ENCODE measurements at regions not wholly inside any gene's neighbourhood (a gene's known extent, or its start where the extent isn't known, plus 50 kb on each side); places are given as distances from the start of the nearest gene placed in this dataset.

GRCh38 chr15:98174841-98175240 lies 214.3 kb downstream of the ARRDC4 start:
- no peaks in the 10 kb centered on the region for H3K4me1 ChIP-seq (ENCODE audit: insufficient read depth, low read length)
- Mint-ChIP-seq H3K36me3 (ENCODE audit: low read depth, unreplicated experiment) (no peaks in the 10 kb centered on the region), H3K27me3 (ENCODE audit: low read depth, unreplicated experiment) (peaks cover 18% of the 10 kb centered on the region), H3K9me3 (ENCODE audit: unreplicated experiment) (no peaks in the 10 kb centered on the region), H3K4me1 (ENCODE audit: low read depth, unreplicated experiment) (no peaks in the 10 kb centered on the region), H3K4me3 (ENCODE audit: unreplicated experiment) (no peak overlapping the region), H3K27ac (ENCODE audit: unreplicated experiment) (no peak overlapping the region)
- H3K4me3 ChIP-seq (ENCODE audit: insufficient read depth, low read depth, low read length): no peak overlapping the region
- H4K20me1 ChIP-seq (ENCODE audit: insufficient read depth, low read length): no peaks in the 10 kb centered on the region
- no peak overlapping the region for H3K9ac ChIP-seq (ENCODE audit: low read length)
- TF ChIP-seq CTCF (IDR thresholded peaks at IDR 0.05; ENCODE audit: insufficient read depth, low read depth, low read length) (no peak), EZH2 (IDR thresholded peaks at IDR 0.05; ENCODE audit: insufficient read depth, low read length) (no peak)
- peaks cover 2% of the 10 kb centered on the region for H3K27me3 ChIP-seq (ENCODE audit: insufficient read depth, low read length)
- no peaks in the 10 kb centered on the region for H3K9me3 ChIP-seq (ENCODE audit: insufficient read depth, low read depth, low read length)
- H3K27ac ChIP-seq (ENCODE audit: low read depth, low read length): no peak overlapping the region
- H2AFZ ChIP-seq (ENCODE audit: low read depth, low read length): no peak overlapping the region
- H3K79me2 ChIP-seq (ENCODE audit: insufficient read depth, low read length): no peaks in the 10 kb centered on the region
- H3K36me3 ChIP-seq (ENCODE audit: insufficient read depth, low read length): no peaks in the 10 kb centered on the region
- no peak overlapping the region for H3K4me2 ChIP-seq (ENCODE audit: low read length)
- FAIRE-seq: no peak
- DNase-seq (ENCODE audit: low read depth): no peak

GRCh38 chr15:98177966-98178592 lies 217.6 kb downstream of the ARRDC4 start:
- Histone ChIP-seq H3K36me3 (ENCODE audit: insufficient read depth, low read length) (no peaks in the 10 kb centered on the region), H3K79me2 (ENCODE audit: insufficient read depth, low read length) (no peaks in the 10 kb centered on the region), H3K9ac (ENCODE audit: low read length) (no peak overlapping the region), H3K27me3 (ENCODE audit: insufficient read depth, low read length) (peaks cover 2% of the 10 kb centered on the region), H3K4me3 (ENCODE audit: insufficient read depth, low read depth, low read length) (no peak overlapping the region), H3K4me2 (ENCODE audit: low read length) (no peak overlapping the region), H4K20me1 (ENCODE audit: insufficient read depth, low read length) (no peaks in the 10 kb centered on the region), H2AFZ (ENCODE audit: low read depth, low read length) (no peak overlapping the region), H3K27ac (ENCODE audit: low read depth, low read length) (no peak overlapping the region), H3K4me1 (ENCODE audit: insufficient read depth, low read length) (no peaks in the 10 kb centered on the region), H3K9me3 (ENCODE audit: insufficient read depth, low read depth, low read length) (no peaks in the 10 kb centered on the region)
- no peaks in the 10 kb centered on the region for H3K36me3 Mint-ChIP-seq (ENCODE audit: low read depth, unreplicated experiment)
- TF ChIP-seq EZH2 (IDR thresholded peaks at IDR 0.05; ENCODE audit: insufficient read depth, low read length): no peak
- peak; percentile 90 for TF ChIP-seq CTCF (IDR thresholded peaks at IDR 0.05; ENCODE audit: insufficient read depth, low read depth, low read length)
- no peak overlapping the region for H3K4me3 Mint-ChIP-seq (ENCODE audit: unreplicated experiment)
- H3K9me3 Mint-ChIP-seq (ENCODE audit: unreplicated experiment): no peaks in the 10 kb centered on the region
- no peak overlapping the region for H3K27ac Mint-ChIP-seq (ENCODE audit: unreplicated experiment)
- DNase-seq (ENCODE audit: low read depth): peak; percentile 50
- peaks cover 29% of the 10 kb centered on the region for H3K27me3 Mint-ChIP-seq (ENCODE audit: low read depth, unreplicated experiment)
- H3K4me1 Mint-ChIP-seq (ENCODE audit: low read depth, unreplicated experiment): no peaks in the 10 kb centered on the region
- FAIRE-seq: peak; percentile 13

- Histone ChIP-seq H3K79me2 (ENCODE audit: insufficient read depth, low read length) (no peaks in the 10 kb centered on the region), H2AFZ (ENCODE audit: low read depth, low read length) (no peak overlapping the region), H3K9me3 (ENCODE audit: insufficient read depth, low read depth, low read length) (no peaks in the 10 kb centered on the region), H3K36me3 (ENCODE audit: insufficient read depth, low read length) (no peaks in the 10 kb centered on the region), H4K20me1 (ENCODE audit: insufficient read depth, low read length) (no peaks in the 10 kb centered on the region), H3K4me2 (ENCODE audit: low read length) (no peak overlapping the region), H3K4me3 (ENCODE audit: insufficient read depth, low read depth, low read length) (no peak overlapping the region), H3K9ac (ENCODE audit: low read length) (no peak overlapping the region), H3K27ac (ENCODE audit: low read depth, low read length) (no peak overlapping the region), H3K4me1 (ENCODE audit: insufficient read depth, low read length) (no peaks in the 10 kb centered on the region), H3K27me3 (ENCODE audit: insufficient read depth, low read length) (peaks cover 2% of the 10 kb centered on the region)
- no peak overlapping the region for H3K4me3 Mint-ChIP-seq (ENCODE audit: unreplicated experiment)
- H3K27me3 Mint-ChIP-seq (ENCODE audit: low read depth, unreplicated experiment): peaks cover 29% of the 10 kb centered on the region
- no peaks in the 10 kb centered on the region for H3K36me3 Mint-ChIP-seq (ENCODE audit: low read depth, unreplicated experiment)
- DNase-seq (ENCODE audit: low read depth) (no peak), FAIRE-seq (no peak)
- TF ChIP-seq CTCF (IDR thresholded peaks at IDR 0.05; ENCODE audit: insufficient read depth, low read depth, low read length) (no peak), EZH2 (IDR thresholded peaks at IDR 0.05; ENCODE audit: insufficient read depth, low read length) (no peak)
- no peaks in the 10 kb centered on the region for H3K9me3 Mint-ChIP-seq (ENCODE audit: unreplicated experiment)
- H3K27ac Mint-ChIP-seq (ENCODE audit: unreplicated experiment): no peak overlapping the region
- H3K4me1 Mint-ChIP-seq (ENCODE audit: low read depth, unreplicated experiment): no peaks in the 10 kb centered on the region
These were observed 218.4 kb downstream of the ARRDC4 start for GRCh38 chr15:98178861-98179260.
